T-cell (primary cell): ENCODE measurements at regions not wholly inside any gene's neighbourhood (a gene's known extent, or its start where the extent isn't known, plus 50 kb on each side); places are given as distances from the start of the nearest gene placed in this dataset.

Experiments used
- ATAC-seq, 4 experiments: fragments of 200-7000 bp in 3 of 4; fragments of 150-1000 bp in 1 of 4; cut with Tn5 transposase; replicated peaks in 1 of 4; 1 replicate in 3 of 4; 2 replicates in 1 of 4; pipeline ENCODE4 v1.10.0; 2021; ENCODE audit warnings: moderate library complexity in 3 of 4, mild to moderate bottlenecking in 2 of 4, moderate number of reproducible peaks in 1 of 4
- CTCF ChIA-PET, 2 donors: fragments of 300-600 bp; sonication (Branson Sonifier 250); formaldehyde crosslinking; loops; one replicate each; lab custom pipeline; 2022; ENCODE audit warnings: antibody characterized with exemption in 2 of 2; lab: Charles Lee
- POLR2A ChIA-PET, 2 donors: fragments of 300-600 bp; sonication (Branson Sonifier 250); formaldehyde crosslinking; loops; one replicate each; lab custom pipeline; 2022; ENCODE audit warnings: antibody characterized with exemption in 2 of 2; lab: Charles Lee
- DNase-seq, 35 experiments: peaks; one replicate each; pipeline versions ENCODE4 v3.0.0 to v3.0.0-alpha.2; 2013 to 2023
- H3K27ac ChIP-seq: one replicate; pipeline ENCODE4 v1.5.1; 2013; ENCODE audit warnings: low read length
- H3K27me3 ChIP-seq, 2 experiments: replicated peaks in 1 of 2; 1 replicate in 1 of 2; 2 replicates in 1 of 2; pipeline versions ENCODE4 v1.6.1 to v1.7.0; 2013; ENCODE audit warnings: low read length in 1 of 2, mixed read lengths in 1 of 2; ENCODE audit not compliant: control insufficient read depth in 2 of 2, insufficient read depth in 2 of 2; ENCODE audit errors: extremely low read depth in 1 of 2
- H3K36me3 ChIP-seq, 2 donors: 1 replicate in 1 of 2; 2 replicates in 1 of 2; pipeline versions ENCODE4 v1.6.1 to v1.7.0; 2013; ENCODE audit warnings: low read length in 1 of 2; ENCODE audit not compliant: control insufficient read depth in 2 of 2, insufficient read depth in 1 of 2; ENCODE audit errors: extremely low read depth in 1 of 2
- H3K4me1 ChIP-seq, 2 experiments: 1 replicate in 1 of 2; 2 replicates in 1 of 2; pipeline versions ENCODE4 v1.6.1 to v1.7.0; 2013; ENCODE audit warnings: low read length in 2 of 2, mixed read lengths in 1 of 2; ENCODE audit not compliant: insufficient read depth in 2 of 2, control insufficient read depth in 1 of 2; ENCODE audit errors: extremely low read depth in 1 of 2
- H3K4me3 ChIP-seq, 2 donors: 1 replicate in 1 of 2; 2 replicates in 1 of 2; pipeline versions ENCODE4 v1.5.1 to v1.7.0; 2013; ENCODE audit warnings: mild to moderate bottlenecking in 2 of 2, low read length in 1 of 2, moderate library complexity in 1 of 2; ENCODE audit not compliant: control insufficient read depth in 1 of 2; ENCODE audit errors: extremely low read depth in 1 of 2
- H3K9me3 ChIP-seq: 2 replicates; pipeline ENCODE4 v1.7.0; 2013
- H3K27ac Mint-ChIP-seq, 2 donors: one replicate each; pipeline ENCODE4 v1.8.0; 2020 to 2021; ENCODE audit warnings: mild to moderate bottlenecking in 2 of 2, mixed read lengths in 2 of 2
- H3K27me3 Mint-ChIP-seq, 2 donors: one replicate each; pipeline ENCODE4 v1.8.0; 2021 to 2022; ENCODE audit warnings: mixed read lengths in 2 of 2
- H3K36me3 Mint-ChIP-seq: one replicate; pipeline ENCODE4 v1.8.0; 2021; ENCODE audit warnings: mixed read lengths
- H3K4me1 Mint-ChIP-seq, 3 donors: one replicate each; pipeline ENCODE4 v1.8.0; 2020 to 2022; ENCODE audit warnings: mixed read lengths in 3 of 3, mild to moderate bottlenecking in 1 of 3
- H3K4me3 Mint-ChIP-seq, 3 donors: one replicate each; pipeline ENCODE4 v1.8.0; 2020 to 2022; ENCODE audit warnings: mild to moderate bottlenecking in 3 of 3, mixed read lengths in 3 of 3, moderate library complexity in 3 of 3
- H3K9me3 Mint-ChIP-seq, 3 donors: one replicate each; pipeline ENCODE4 v1.8.0; 2020 to 2022; ENCODE audit warnings: mixed read lengths in 3 of 3
- WGBS: methylation state at CpG from one replicate; pipeline ENCODE4 v1.1.5; 2013; ENCODE audit warnings: missing lambda C conversion rate; ENCODE audit not compliant: insufficient coverage; 5-methylcytosine and 5-hydroxymethylcytosine counted together

- peaks cover 3 to 17% of the 10 kb centered on the region in 2 donors for H3K27me3 Mint-ChIP-seq
- Histone ChIP-seq H3K36me3 (no peaks in the 10 kb centered on the region), H3K4me3 (no peak overlapping the region), H3K27ac (no peak overlapping the region), H3K27me3 (peaks cover 0 to 3% of the 10 kb centered on the region in 2 experiments), H3K4me1 (no peaks in the 10 kb centered on the region), H3K9me3 (no peaks in the 10 kb centered on the region)
- H3K4me3 Mint-ChIP-seq: no peak overlapping the region
- no peak overlapping the region for H3K27ac Mint-ChIP-seq
- 81% methylated on average over 2 of the region's 2 CpGs for WGBS
- no peaks in the 10 kb centered on the region for H3K4me1 Mint-ChIP-seq
- CTCF ChIA-PET: no interaction called here
- peaks cover 0 to 5% (median 0%) of the 10 kb centered on the region in 3 donors for H3K9me3 Mint-ChIP-seq
- ATAC-seq (no peak), DNase-seq (no peak)
- no peaks in the 10 kb centered on the region for H3K36me3 Mint-ChIP-seq
- POLR2A ChIA-PET: no interaction called here
Measured at GRCh38 chr5:135648116-135648515, 69.3 kb upstream of the CXCL14 start.

- Histone ChIP-seq H3K9me3 (no peaks in the 10 kb centered on the region), H3K4me3 (no peak overlapping the region), H3K4me1 (no peaks in the 10 kb centered on the region), H3K36me3 (no peaks in the 10 kb centered on the region), H3K27ac (no peak overlapping the region), H3K27me3 (peaks cover 0 to 3% of the 10 kb centered on the region in 2 experiments)
- DNase-seq: no peak
- POLR2A ChIA-PET: no interaction called here
- 98% methylated on average over 5 of the region's 8 CpGs for WGBS
- peaks cover 3 to 4% of the 10 kb centered on the region in 2 donors for H3K27me3 Mint-ChIP-seq
- no peak overlapping the region for H3K4me3 Mint-ChIP-seq
- no peaks in the 10 kb centered on the region for H3K4me1 Mint-ChIP-seq
- H3K27ac Mint-ChIP-seq: no peak overlapping the region
- H3K36me3 Mint-ChIP-seq: no peaks in the 10 kb centered on the region
- no peak for ATAC-seq
- CTCF ChIA-PET: no interaction called here
- H3K9me3 Mint-ChIP-seq: no peaks in the 10 kb centered on the region
Measured at GRCh38 chr5:135645336-135646180, 66.8 kb upstream of the CXCL14 start.

DNA sequence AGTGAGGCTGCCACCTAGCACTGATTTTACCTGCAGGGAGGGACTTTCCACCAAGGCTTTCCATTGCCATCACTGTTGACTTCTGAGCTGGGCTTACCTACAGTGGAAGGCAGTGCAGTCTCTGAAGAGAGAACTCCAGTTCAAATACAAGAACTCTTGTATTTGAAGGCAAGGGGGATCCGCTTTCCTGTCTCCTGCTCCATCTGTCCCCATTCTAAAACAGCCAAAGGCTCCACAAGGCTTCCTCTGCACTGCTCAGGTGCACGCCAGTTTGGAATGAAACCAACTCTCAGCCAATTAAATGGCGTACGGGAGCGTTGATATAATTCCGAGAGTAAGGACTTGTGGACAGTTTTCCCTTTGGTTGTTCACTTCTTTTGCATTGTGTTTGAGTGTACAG is 66.0 kb upstream of the CXCL14 start:
- DNase-seq (no peak), ATAC-seq (no peak)
- Mint-ChIP-seq H3K4me1 (no peaks in the 10 kb centered on the region), H3K27me3 (peaks cover 4 to 6% of the 10 kb centered on the region in 2 donors), H3K9me3 (no peaks in the 10 kb centered on the region), H3K4me3 (no peak overlapping the region), H3K36me3 (no peaks in the 10 kb centered on the region), H3K27ac (no peak overlapping the region)
- H3K4me3 ChIP-seq: no peak overlapping the region
- H3K36me3 ChIP-seq: no peaks in the 10 kb centered on the region
- CTCF ChIA-PET: no interaction called here
- no peak overlapping the region for H3K27ac ChIP-seq
- POLR2A ChIA-PET: no interaction called here
- peaks cover 0 to 3% of the 10 kb centered on the region in 2 experiments for H3K27me3 ChIP-seq
- no peaks in the 10 kb centered on the region for H3K4me1 ChIP-seq
- 96% methylated on average over 4 of the region's 6 CpGs for WGBS
- no peaks in the 10 kb centered on the region for H3K9me3 ChIP-seq

DNA sequence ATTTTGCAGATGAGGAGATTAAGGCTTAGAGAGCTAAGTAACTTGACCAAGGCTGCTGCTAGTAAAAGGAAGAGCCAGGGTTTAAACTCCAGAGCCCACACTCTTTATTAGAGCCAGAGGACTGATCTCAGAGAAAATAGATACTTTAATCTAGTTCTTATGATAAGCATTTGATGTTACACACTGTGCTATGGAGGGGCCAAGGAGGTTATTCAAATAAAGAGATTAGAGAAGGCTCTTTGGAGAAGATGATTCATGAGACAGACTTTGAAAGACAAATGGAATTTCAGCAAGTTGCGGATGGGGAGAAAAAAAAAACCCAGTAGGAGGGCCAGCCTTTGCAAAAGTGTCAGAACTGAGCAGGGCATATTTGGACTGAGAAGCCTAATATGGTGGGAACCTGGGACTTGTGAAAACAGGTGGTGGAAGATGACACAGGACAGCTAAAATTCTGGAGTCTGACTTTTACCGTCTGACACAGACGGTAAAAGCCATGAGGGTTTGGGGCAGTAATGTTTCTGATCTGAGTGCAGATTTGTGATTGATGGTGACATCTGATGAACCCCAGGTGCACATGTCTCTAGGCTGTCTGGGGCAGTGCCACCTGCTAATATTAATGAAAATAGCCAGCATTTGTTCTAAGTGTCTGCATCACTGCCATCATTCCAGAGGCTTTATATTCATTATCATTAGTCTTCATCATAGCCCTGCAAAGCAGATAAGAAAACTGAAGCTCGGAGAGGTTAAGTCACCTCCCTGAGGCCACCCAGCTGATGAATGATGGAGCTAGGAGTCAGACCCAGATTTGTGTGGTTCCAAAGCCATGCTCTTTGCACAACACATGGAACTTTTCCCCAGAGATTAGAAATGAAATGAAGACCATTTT is 65.3 kb upstream of the CXCL14 start:
- Histone ChIP-seq H3K9me3 (no peaks in the 10 kb centered on the region), H3K36me3 (no peaks in the 10 kb centered on the region), H3K4me1 (no peaks in the 10 kb centered on the region), H3K27me3 (peaks cover 0 to 5% of the 10 kb centered on the region in 2 experiments), H3K27ac (no peak overlapping the region), H3K4me3 (no peak overlapping the region)
- Mint-ChIP-seq H3K27me3 (peaks cover 1 to 7% of the 10 kb centered on the region in 2 donors), H3K36me3 (no peaks in the 10 kb centered on the region), H3K4me1 (no peaks in the 10 kb centered on the region), H3K9me3 (no peaks in the 10 kb centered on the region), H3K27ac (no peak overlapping the region), H3K4me3 (no peak overlapping the region)
- POLR2A ChIA-PET: no interaction called here
- 81% methylated on average over 3 of the region's 4 CpGs for WGBS
- ATAC-seq: no peak
- CTCF ChIA-PET: no interaction called here
- DNase-seq: no peak

DNA sequence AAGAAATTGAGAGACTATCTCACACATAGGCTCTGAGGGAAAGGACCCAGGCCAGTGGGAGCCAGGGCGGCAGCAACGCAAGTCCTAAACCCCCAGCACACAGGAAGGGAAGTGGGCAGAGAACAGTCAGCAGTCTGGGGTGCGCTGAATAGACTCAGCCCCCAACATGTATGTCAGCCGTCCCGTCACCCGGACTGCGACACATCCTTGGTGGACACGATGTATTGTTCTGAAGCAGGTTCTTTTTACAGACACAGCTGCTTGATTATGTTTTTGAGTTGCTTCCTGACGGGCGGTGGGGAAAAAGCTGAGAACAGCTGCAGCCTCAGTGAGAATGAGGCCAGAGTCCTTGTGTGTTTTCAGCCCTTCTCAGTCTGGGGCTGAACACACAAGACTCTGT is 64.1 kb upstream of the CXCL14 start:
- Mint-ChIP-seq H3K4me3 (no peak overlapping the region), H3K27me3 (peaks cover 0 to 12% of the 10 kb centered on the region in 2 donors), H3K27ac (no peak overlapping the region), H3K4me1 (no peaks in the 10 kb centered on the region), H3K9me3 (no peaks in the 10 kb centered on the region), H3K36me3 (no peaks in the 10 kb centered on the region)
- Histone ChIP-seq H3K27ac (no peak overlapping the region), H3K9me3 (no peaks in the 10 kb centered on the region), H3K27me3 (peaks cover 0 to 2% of the 10 kb centered on the region in 2 experiments), H3K4me3 (no peak overlapping the region), H3K4me1 (no peaks in the 10 kb centered on the region), H3K36me3 (no peaks in the 10 kb centered on the region)
- ChIA-PET CTCF (no interaction called here), POLR2A (no interaction called here)
- ATAC-seq: no peak
- 94% methylated on average over 7 of the region's 10 CpGs for WGBS
- no peak for DNase-seq

GRCh38 chr5:135642488-135642870 is 63.7 kb upstream of the CXCL14 start:
- Mint-ChIP-seq H3K27ac (no peak overlapping the region), H3K4me1 (no peaks in the 10 kb centered on the region), H3K27me3 (peaks cover 0 to 12% of the 10 kb centered on the region in 2 donors), H3K4me3 (no peak overlapping the region), H3K36me3 (no peaks in the 10 kb centered on the region), H3K9me3 (no peaks in the 10 kb centered on the region)
- H3K4me3 ChIP-seq: no peak overlapping the region
- POLR2A ChIA-PET: no interaction called here
- H3K4me1 ChIP-seq: no peaks in the 10 kb centered on the region
- 70% methylated on average over 3 of the region's 3 CpGs for WGBS
- ATAC-seq (no peak), DNase-seq (no peak)
- no peaks in the 10 kb centered on the region for H3K36me3 ChIP-seq
- CTCF ChIA-PET: no interaction called here
- no peak overlapping the region for H3K27ac ChIP-seq
- no peaks in the 10 kb centered on the region for H3K9me3 ChIP-seq
- peaks cover 0 to 2% of the 10 kb centered on the region in 2 experiments for H3K27me3 ChIP-seq
